HPDE6-E6E7 (cell line): ENCODE measurements at regions not wholly inside any gene's neighbourhood (a gene's known extent, or its start where the extent isn't known, plus 50 kb on each side); places are given as distances from the start of the nearest gene placed in this dataset.

Source experiments
- DNase-seq: peaks from one replicate; pipeline ENCODE4 v3.0.0; 2011; ENCODE audit warnings: missing footprints; ENCODE audit errors: extremely low spot score

DNA sequence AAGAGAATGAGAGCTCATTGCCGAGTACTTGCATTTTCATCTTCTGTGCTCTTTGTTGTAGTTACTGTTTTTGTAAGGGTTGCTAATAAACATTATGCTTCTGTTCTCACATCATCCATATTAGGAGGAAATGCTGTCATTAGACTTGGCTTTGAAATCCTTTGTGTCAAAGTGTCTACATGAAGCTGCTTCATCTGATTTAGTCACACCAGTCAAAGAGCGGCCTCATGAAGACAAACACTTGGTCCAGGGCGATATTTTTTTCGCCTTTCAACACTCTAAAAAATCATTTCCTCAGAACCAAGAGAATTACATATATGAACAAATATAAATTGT is 105.0 kb downstream of the SPRY2 start:
- no peak for DNase-seq

DNA sequence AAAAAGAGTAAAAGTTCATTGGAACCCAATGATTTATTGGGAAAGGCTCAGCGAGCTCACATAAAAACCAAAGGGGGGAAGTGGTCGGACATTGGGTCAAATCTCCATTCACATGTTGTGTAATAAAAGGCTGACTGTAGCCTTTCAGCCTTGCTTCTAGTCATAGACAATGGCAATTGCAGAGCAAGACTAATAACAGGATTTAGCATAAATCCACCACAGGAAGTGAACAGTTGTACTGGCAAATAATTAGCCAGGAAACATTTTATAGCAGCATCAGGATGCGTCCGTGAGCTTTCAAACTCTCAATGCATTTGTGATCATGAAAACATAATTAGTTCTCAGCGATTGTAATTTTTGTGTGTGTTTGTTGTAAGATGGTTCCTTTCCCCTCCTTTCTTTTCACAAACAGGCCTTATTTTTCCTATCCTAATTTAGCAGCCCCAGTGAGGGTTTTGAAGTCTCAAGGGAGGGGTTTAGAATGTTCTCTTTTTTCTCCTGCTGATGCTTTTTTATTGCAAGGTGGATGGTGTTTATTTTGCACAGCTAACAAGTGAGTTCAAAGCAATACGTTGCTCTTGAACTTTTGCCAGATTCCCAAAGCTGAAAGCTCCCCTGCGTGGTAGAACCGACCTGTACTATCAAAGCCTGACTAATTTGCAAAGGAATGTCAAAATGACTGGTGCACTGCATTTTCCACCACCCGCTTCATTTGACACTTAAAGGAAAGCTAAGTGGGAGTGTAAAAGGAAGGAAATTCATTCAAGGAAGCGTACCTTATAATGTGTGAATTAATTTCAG is 105.6 kb downstream of the SPRY2 start:
- no peak for DNase-seq

DNA sequence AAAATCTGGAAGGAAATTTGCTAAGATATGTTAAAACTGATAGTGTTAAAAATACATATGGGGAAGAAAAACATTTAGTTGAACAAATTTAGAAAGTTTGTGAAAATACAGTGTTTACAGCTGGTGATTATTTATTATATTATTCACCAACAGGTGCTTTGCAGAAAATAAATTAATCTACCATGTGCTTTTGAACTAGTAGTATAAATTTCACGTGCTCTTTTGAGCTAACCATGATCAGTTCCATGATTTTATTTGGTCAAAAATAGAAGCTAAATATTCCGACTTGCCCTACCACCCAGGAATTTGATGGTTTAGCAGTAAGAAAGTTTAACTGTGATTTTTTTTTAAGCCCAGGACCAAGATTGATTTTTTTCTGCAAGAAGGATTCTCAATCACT is 113.3 kb downstream of the SPRY2 start:
- DNase-seq, result no peak

DNA sequence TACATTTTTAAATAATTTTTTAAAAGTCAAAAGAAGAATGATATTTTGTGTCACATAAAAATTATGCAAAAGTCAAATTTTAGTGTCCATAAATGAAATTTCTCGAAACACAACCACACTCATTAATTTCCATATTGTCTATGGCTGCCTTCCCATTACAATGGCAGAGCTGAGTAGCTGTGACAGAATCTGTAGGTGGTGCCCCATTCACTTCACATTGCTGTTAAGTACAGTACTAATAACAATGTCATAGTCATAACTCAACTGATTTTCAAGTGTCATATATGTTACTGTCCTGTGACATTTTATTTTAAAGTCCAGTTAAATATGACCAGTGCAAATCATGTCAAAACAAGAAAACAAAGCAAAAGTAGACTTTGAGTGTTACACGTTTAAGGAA is 114.3 kb downstream of the SPRY2 start:
- no peak for DNase-seq

DNA sequence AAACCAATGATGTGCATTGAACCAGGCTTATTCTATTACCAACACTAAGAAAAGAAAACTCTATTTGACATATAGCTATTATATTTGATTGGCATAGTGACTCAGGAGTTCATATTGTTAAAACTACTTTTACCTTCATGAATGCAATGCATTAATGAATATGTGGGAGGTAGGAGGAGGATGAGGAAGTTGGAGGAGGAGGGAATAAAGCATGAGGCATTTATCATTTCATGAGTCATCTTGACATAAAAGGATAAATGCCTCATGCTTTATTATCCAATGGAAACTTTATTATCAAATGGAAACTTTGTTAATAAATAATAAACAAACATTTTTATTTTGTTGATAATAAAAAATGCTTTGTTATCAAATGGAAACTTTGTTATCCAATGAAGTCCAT is 116.5 kb downstream of the SPRY2 start:
- DNase-seq, result peak; percentile 35

DNA sequence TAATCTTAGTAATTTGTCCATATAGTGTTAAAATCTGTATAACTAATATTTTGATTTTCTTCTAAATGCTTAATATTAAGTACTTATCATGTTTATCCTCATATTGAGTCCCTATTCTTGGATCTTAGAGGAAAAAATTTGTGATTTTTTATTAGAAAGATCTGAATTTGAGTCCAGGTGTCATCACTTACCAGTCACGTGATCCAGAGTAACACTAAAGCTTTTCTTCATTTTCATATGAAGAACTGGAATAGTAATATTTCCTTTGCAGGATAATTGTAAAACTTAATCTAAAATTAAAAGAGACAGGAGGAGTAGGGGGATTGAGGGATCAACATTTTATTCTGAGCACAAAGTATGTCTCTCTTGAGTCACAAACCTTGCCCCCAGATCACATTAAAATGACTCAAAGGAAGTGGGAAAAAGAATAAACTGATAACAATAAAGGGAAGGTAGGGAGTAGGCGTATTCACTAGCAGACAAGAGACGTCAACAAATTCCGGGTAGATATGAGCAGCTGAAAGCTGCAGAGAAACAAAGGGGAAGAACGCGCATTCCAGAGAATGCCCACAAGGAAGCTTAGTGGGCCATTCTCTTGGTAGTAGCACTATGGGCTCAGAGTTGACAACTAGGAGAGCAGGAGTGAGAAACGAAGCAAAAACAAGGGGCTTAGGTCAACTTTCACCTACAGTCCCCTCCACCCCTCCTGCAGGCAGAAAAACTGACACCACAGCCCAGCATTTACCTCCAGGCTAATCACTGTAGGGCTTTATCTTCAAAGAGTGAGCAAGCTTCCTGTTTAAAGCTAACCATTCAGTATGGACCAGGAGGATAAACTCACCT is 123.1 kb downstream of the SPRY2 start:
- no peak for DNase-seq

DNA sequence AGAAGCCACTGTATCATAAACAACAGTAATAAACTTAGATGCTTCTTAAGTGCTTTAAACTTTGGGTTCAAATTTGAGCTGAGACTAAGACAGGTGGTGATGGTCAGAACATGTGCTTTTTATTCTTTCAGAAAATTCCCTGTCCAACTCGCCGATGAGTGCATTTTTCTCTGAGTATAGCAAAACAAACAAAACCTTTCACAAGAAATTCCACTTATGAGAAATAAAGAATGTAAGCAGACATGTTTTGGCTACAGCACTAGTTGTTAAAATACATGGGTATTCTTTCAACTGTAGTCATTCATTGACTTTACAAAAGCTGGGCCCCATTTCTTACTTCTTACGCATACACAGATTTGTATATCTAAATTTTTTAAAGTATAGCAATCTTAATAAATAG is 125.6 kb downstream of the SPRY2 start:
- DNase-seq, result no peak

DNA sequence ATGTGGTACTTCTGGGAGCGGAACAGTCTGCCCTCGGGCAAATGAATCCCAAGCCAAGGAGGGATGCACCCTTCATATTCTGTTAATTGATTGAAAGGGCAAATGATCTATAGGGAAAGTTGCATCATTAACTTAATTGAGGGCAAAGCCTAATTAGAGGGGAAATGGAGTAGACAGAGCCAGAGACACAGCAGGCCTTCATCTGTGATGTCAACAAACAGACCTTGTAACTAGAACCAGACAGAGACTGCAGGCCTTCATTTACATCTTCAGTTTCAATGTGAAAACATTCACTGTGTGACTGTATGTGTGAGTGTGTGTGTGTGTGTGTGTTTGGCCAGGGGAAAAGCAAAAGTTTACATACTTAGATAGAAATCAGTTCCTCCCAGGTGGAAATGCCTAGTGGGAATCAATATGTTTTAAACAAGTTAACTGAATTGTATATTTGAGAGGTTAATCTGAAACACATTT is 126.4 kb downstream of the SPRY2 start:
- no peak for DNase-seq

DNA sequence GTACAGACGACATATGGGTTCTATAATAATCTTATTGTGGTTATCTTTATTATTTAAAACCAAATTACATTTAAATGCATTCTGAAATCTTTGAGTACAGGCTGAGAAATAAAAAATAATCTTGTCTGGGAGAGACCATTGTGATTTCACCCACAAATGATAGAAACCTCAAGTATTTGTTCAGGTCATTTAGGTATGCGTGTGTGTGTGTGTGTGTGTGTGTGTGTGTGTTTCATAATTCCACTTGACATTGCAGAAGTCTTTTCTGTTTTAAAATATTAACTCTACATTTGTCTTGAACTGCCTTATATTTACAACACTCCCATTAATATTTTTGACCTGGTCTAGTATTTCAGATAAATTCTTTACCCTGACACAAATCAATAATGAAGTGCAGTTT is 126.9 kb downstream of the SPRY2 start:
- DNase-seq, result no peak

DNA sequence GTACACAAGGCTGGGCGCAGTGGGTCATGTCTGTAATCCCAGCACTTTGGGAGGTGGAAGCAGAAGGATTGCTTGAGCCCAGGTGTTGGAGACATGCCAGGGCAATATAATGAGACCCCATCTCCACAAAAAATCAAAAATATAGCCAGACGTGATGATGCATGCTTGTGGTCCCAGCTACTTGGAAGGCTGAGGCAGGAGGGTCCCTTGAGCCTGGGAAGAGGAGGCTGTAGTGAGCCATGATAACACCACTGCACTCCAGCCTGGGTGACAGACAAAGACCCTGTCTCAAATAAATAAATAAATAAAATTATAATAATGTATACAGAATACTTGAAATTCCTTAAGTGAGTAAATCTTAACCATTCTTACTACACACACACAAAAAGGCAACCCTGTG is 127.7 kb downstream of the SPRY2 start:
- DNase-seq, result no peak

DNA sequence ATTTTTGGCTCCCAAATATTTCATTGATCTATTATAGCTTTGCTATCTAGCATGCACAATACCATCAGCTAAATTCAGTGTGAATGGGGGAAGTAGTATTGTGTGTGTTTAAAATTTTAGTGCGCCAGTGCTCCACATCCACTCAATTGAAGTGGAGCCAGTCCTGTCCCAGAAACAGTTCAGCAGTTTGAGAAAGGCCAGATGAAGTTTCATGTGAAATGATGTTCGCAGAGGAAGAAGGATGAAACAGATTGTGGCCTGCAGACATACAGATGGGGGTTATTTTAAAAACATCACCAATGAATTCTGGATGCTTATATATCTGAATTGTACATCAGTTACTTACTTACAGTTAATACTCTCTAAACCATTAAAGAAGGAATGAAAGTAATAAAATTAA is 129.4 kb downstream of the SPRY2 start:
- no peak for DNase-seq

DNA sequence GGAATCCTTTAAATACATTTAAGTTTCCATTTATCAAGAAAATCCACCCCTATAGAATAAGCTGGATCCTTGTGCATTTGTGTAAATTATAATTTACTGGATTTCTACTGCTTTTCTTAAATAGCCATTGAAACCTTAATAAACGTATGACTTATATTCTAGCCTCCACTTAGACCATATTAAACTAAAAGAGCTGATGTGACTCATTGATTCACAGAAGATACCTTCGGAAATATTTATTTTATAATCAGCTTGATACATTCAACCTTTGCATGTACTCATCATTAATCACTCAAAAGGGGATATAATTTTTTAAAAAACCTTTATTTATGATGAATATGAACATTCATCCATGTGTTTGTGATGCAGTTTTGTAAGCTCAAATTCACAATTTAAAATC is 136.3 kb downstream of the SPRY2 start:
- DNase-seq, result no peak

DNA sequence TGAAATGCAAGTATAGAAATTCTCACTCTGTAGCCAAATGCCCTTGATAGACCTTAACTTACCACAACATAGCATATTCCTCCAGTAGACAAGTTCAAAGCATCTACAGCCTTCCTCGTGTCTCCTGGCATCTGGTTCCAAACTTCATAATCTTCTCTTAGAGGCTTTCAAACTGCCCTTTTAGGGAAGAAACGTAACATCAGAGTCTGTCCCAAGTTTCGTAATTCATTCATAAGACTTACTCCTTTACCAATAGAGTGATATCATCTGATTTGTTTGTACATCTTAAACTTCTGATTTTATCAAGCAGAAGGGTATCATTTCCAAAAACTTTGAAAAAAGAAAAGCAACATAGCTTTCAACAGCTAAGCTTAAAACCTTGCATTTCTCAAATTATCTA is 137.4 kb downstream of the SPRY2 start:
- DNase-seq, result no peak

DNA sequence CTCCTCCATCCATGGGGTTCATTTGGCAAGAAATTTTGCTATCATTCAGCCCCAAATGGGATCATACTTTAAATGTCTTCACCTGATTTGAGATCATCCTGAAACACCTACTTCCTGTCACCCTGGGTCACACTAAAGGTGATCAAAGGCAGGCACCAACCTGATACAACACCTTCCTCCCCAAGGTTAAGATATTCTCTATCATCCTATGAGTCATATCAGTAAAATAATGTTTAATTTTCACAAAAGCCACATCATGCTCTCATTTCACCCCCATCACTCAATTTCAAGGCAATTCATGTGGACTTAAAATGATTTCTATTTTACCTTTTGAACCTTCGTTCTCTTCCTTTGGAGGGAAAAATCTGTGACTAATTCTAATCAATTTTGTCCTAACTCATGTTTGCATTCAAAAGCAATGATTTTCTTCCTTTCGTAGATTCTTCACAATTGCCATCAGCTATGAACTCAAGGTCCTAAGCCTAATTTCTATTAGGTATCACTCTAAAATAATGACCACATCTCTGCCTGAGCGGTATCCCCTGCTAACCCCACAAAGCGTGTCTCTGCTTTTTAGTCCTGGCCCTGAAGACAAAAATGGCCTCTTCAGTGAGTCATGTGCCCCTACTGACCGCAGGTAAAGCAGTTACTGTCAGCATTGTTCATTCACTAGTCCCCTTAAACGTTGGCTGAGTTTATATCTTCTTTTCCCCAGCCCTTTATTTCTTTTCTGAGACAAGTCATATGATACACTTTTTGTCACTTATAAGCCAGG is 139.0 kb downstream of the SPRY2 start:
- DNase-seq, result no peak

DNA sequence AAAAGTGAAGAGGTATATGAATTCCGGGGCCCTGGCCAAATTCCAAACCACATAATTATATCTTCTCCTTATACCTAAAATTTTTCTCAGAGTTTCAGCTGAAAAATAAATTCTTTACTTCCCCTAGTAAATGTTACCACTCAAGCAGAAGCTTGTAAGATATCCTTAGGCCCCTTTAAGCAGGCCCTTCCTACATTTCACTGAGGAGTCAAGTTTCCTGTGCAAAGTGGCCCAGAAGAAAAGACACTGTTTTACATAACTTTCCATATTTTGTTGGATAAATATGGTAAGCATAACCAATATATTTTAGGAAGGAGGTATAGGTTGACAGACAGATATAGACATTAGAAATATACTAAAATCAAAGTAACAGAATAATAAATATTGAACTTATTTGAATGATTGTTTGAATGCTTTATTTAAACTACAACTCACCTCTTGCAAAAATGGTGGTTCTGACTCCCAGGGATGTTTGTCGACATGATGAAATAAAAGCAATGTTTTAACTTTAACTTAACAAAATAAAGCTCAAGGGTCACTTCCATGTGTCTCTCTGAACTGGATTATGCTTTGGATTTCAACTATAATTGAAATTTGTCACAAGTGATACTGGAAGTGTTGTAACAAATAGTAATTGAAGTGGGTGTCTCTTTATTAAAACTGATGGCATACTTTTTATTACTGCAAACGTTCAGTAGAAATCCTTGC is 141.2 kb downstream of the SPRY2 start:
- DNase-seq, result no peak

DNA sequence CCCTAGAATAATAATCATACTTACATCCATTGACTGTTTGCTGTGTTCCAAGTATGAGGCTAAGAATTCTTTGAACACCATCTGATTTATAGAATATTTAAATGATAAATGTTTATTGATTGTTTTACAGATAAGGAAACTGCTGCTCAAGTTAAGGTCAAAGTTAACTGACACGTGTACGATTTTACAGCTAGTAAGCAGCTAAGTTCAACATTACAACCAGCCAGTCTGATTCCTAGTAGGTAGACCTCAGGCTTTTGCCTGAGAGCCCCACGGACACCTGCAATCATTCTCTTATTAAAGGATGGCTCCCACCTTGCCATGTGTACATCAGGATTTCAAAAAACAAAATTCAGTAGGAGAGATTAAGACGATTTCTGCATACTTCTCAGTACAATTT is 141.9 kb downstream of the SPRY2 start:
- DNase-seq, result no peak

DNA sequence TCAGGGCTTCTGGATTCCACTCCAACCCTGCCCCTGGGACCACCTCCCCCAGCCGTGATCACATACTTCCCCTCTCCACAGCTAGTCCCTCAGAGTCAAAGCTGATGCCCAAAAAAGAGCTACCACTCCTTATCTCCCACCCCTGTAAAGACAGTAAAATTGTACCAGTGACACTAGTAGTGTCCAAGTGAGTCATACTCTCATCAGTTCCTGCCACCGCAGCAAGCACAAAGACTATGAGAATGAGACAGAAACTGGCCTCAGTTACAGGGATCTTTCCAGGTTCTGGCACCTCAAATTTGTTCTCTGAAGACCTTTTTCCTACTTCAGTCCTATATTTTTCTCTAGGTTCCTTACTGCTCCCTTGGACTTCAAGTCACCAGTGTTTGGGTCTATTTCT is 144.2 kb downstream of the SPRY2 start:
- DNase-seq, result no peak

DNA sequence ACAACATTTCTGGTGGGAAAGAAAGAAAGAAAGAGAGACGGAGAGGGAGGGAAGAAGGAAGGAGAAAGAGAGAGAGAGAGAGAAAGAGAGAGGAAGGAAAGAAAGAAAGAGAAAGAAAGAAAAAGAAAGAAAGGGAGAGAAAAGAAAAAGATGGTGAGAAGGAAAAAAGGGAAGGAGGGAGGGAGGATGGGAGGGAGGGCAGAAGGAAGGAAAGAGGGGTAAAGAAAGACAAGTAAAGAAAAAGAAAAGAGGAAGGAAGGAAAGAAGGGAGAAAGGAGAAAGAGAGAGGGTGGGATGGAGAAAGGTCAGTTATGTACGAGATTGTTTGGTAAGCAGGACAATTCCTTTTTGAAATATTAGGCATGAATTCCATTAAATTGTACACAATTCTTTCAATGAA is 145.3 kb downstream of the SPRY2 start:
- DNase-seq, result no peak

DNA sequence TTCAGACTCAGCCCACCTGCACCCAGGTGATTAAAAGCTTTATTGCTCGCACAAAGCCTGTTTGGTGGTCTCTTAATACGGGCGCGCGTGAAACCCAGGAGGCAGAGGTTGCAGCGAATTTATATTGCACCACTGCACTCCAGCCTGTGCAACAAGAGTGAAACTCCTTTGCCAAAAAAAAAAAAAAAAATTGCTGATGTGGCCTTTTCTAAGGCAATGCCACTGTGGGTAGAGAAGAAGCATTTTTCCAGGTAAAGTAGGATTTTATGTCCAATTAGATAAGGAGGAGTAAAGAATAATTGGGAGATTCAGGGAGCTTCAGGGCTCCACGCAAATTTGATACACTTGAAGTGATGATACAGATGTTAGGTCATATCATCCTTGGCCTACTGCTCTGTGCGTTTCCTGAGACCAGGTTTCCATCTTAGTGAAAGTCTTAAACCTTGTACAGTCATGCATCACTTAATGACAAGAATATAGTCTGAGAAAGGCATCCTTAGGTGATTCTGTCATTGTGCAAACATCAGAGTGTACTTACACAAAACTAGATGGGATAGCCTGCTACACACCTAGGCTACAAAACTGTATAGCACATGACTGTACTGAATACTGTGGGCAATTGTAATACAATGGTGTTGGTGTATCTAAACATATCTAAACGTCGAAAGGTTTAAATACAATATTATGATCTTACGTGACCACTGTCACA is 150.9 kb downstream of the SPRY2 start:
- no peak for DNase-seq

DNA sequence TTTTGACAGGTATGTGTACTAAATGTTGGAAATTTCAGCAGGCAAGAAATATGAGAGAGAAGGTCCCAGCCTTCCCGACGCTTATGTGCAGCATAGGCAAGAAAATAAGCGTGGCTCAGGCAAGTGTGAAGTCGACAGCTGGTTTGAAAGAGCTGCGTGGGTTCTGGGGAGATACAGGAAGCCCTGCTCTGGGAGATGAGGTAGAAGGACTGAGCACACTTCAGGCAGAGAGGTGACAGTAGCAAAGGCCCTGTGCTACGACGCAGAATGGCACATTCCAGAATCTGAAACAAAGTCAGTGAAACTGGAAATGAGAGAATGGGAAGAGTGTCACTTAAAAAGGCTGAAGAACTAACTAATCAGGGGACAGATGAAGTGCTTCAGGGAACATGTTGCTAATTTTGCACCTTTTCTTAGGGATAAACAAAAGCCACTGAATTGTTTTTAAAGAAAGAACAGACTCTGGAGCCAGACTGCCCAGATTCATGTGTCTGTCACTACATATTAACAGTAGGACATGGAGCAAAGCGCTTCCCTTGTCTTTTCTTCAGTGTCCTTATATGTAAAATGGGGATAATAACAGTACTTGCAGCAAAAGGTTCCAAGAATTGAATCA is 160.1 kb downstream of the SPRY2 start:
- no peak for DNase-seq

DNA sequence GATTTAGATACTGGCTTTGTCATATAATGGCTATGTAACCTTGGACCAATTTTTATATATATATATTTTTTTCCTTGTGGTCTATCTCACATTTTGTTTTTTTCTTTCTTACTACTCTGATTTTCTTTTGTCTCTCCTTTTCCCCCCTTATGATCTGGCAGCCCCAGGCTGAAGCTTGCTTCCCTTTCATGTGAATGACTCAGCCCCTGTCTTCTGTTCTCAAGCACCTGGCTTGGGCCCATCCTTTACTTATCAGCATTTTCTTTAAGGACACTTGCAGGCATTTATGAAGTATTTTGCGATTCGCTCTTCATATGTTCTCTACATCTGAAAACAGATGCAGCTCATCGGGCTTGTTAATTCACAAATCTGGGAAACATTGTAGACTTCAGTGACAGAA is 163.6 kb downstream of the SPRY2 start:
- DNase-seq, result peak; percentile 35
